ENCODE measurements at regions not wholly inside any gene's neighbourhood (a gene's known extent, or its start where the extent isn't known, plus 50 kb on each side); places are given as distances from the start of the nearest gene placed in this dataset.

DNA sequence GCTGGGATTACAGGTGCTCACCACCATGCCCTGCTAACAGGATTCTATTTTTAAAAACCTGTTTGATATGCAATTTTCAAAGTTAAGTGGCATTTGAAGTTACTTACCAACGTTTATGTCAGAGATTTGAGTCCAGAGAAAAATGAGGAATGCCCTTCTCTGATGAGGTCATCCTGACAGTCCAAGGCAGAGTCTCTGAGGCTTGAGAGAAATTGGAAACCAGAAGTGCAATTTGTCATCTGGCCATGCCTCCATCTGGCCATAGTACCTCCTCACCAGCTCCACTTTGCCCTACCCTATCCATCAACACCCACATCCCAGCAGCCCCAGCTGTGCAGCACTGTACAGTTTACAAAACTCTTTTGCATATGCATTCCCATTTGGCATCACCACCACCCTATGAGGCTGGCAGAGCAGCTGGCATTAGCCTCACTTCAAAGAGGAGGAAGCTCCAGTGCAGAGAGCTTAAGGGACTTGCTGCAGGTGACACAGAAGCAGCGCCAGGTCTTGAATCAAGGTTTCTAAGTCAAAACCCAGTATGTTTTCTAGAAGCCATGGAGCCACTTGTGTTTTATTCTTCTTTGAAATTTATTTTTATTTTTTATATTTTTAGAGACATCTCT, 54.5 kb upstream of the PDZD8 start:
- ATAC-seq (ENCODE audit: insufficient read depth, low FRiP score) (no peak), DNase-seq (no peak)
- H3K36me3 ChIP-seq (ENCODE audit: control insufficient read depth in 4 of 4, insufficient read depth in 4 of 4, low read length in 4 of 4): no peaks in the 10 kb centered on the region
- H3K27ac ChIP-seq (ENCODE audit: low read depth in 1 of 2, low read length in 1 of 2): no peak overlapping the region
- WGBS, 2 donors: 56 to 58% methylated on average over 2 of the region's 2 CpGs
- no peak for TF ChIP-seq CTCF (IDR thresholded peaks at IDR 0.05; ENCODE audit: control extremely low read depth, extremely low read depth)
- H3K9me3 ChIP-seq (ENCODE audit: control insufficient read depth in 4 of 4, insufficient read depth in 3 of 4, low read length in 3 of 4): no peaks in the 10 kb centered on the region
- H3K4me1 ChIP-seq (ENCODE audit: control insufficient read depth in 5 of 5, insufficient read depth in 5 of 5, low read length in 5 of 5): no peaks in the 10 kb centered on the region
- H3K4me3 ChIP-seq: no peak overlapping the region
- peaks cover 0 to 4% (median 3%) of the 10 kb centered on the region in 3 donors for H3K27me3 ChIP-seq (ENCODE audit: control insufficient read depth in 3 of 3, insufficient read depth in 3 of 3, low read length in 2 of 3)
- no peak overlapping the region for H3K9ac ChIP-seq (ENCODE audit: insufficient read depth in 1 of 2, low read length in 2 of 2)

- no peak overlapping the region for H3K27ac ChIP-seq (ENCODE audit: low read depth in 1 of 2, low read length in 1 of 2)
- no peak overlapping the region for H3K4me3 ChIP-seq
- no peaks in the 10 kb centered on the region for H3K4me1 ChIP-seq (ENCODE audit: control insufficient read depth in 5 of 5, insufficient read depth in 5 of 5, low read length in 5 of 5)
- no peaks in the 10 kb centered on the region for H3K9me3 ChIP-seq (ENCODE audit: control insufficient read depth in 4 of 4, insufficient read depth in 3 of 4, low read length in 3 of 4)
- ATAC-seq (ENCODE audit: insufficient read depth, low FRiP score): no peak
- no peak for TF ChIP-seq CTCF (IDR thresholded peaks at IDR 0.05; ENCODE audit: control extremely low read depth, extremely low read depth)
- no peak overlapping the region for H3K9ac ChIP-seq (ENCODE audit: insufficient read depth in 1 of 2, low read length in 2 of 2)
- WGBS, 2 donors: 72 to 84% methylated on average over 4 of the region's 4 CpGs
- peaks cover 0 to 4% (median 3%) of the 10 kb centered on the region in 3 donors for H3K27me3 ChIP-seq (ENCODE audit: control insufficient read depth in 3 of 3, insufficient read depth in 3 of 3, low read length in 2 of 3)
- DNase-seq: no peak
- H3K36me3 ChIP-seq (ENCODE audit: control insufficient read depth in 4 of 4, insufficient read depth in 4 of 4, low read length in 4 of 4): no peaks in the 10 kb centered on the region
Observed at GRCh38 chr10:117427356-117427755, 52.1 kb upstream of the PDZD8 start.

DNA sequence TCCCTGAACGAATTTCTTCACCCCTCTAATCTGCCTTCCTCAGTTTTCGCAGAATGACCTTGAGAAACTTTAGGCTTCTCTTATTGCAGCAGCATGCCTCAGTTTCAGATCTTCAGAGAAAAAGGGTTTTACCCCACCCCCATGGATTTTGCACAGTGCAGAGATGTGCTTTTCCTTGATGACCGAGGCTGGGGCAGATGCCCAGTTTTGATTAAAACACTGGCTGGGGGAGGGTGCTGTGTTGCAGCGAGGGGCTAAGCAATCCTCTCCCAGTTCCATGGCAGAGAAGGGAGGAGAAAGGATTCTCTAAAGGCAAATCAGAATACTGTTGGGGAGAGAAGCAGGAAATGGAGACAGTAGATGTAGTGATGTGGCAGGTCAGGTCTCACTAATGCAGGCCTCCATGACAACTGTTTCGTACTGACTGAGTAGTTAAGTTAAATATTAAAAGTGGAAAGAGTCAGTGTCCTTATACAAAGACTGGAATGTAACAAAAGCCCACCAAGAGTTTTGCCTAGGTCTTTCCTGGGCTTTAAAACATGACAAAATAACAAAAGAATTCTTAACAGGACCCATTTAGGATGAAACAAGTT, 50.8 kb upstream of the PDZD8 start:
- no peaks in the 10 kb centered on the region for H3K36me3 ChIP-seq (ENCODE audit: control insufficient read depth in 4 of 4, insufficient read depth in 4 of 4, low read length in 4 of 4)
- no peak for TF ChIP-seq CTCF (IDR thresholded peaks at IDR 0.05; ENCODE audit: control extremely low read depth, extremely low read depth)
- DNase-seq: no peak
- H3K4me3 ChIP-seq: no peak overlapping the region
- no peak for ATAC-seq (ENCODE audit: insufficient read depth, low FRiP score)
- 72 to 86% methylated on average over 5 of the region's 5 CpGs for WGBS, 2 donors
- no peaks in the 10 kb centered on the region for H3K4me1 ChIP-seq (ENCODE audit: control insufficient read depth in 5 of 5, insufficient read depth in 5 of 5, low read length in 5 of 5)
- no peak overlapping the region for H3K9ac ChIP-seq (ENCODE audit: insufficient read depth in 1 of 2, low read length in 2 of 2)
- no peak overlapping the region for H3K27ac ChIP-seq (ENCODE audit: low read depth in 1 of 2, low read length in 1 of 2)
- H3K27me3 ChIP-seq (ENCODE audit: control insufficient read depth in 3 of 3, insufficient read depth in 3 of 3, low read length in 2 of 3): no peaks in the 10 kb centered on the region
- no peaks in the 10 kb centered on the region for H3K9me3 ChIP-seq (ENCODE audit: control insufficient read depth in 4 of 4, insufficient read depth in 3 of 4, low read length in 3 of 4)

Measured in lung (tissue), 11 donors.